Testis (tissue), 2 donors: ENCODE measurements at regions not wholly inside any gene's neighbourhood (a gene's known extent, or its start where the extent isn't known, plus 50 kb on each side); places are given as distances from the start of the nearest gene placed in this dataset.

ENCODE experiments used
- CTCF ChIP-seq, 3 experiments: fragments of 450-650 bp in 2 of 3; fragments of 200-600 bp in 1 of 3; sonication (generic) in 1 of 3; IDR thresholded peaks; one replicate each; pipeline ENCODE4 v1.5.1; 2016 to 2019; ENCODE audit warnings: antibody characterized with exemption in 3 of 3, mild to moderate bottlenecking in 2 of 3, moderate library complexity in 1 of 3
- POLR2A ChIP-seq: fragments of 450-650 bp; IDR thresholded peaks from one replicate; pipeline ENCODE4 v1.6.1; 2017; ENCODE audit warnings: antibody characterized with exemption, mild to moderate bottlenecking, moderate library complexity

GRCh38 chr6:85118233-85118632, 331.6 kb upstream of the NT5E start:
- TF ChIP-seq CTCF (IDR thresholded peaks at IDR 0.05) = no peak
- TF ChIP-seq POLR2A = no peak
